Gastrocnemius medialis (tissue), 4 donors: ENCODE measurements at regions not wholly inside any gene's neighbourhood (a gene's known extent, or its start where the extent isn't known, plus 50 kb on each side); places are given as distances from the start of the nearest gene placed in this dataset.
"Not testable (repeated sequence)": the region's sequence is repeated elsewhere in the genome, so short reads cannot be mapped to it uniquely, and the experiment has no call there.

Source experiments
- ATAC-seq, 2 donors: fragments of 150-250 bp; one replicate each; pipeline ENCODE4 v1.9.1; 2016
- DNase-seq, 2 donors: peaks; one replicate each; pipeline ENCODE4 v3.0.0-alpha.2; 2019
- H3K27ac ChIP-seq, 4 donors: fragments of 200-600 bp; sonication (generic); 1 replicate in 1 of 4; 2 replicates in 3 of 4; pipeline ENCODE4 v1.5.1; 2016 to 2018; ENCODE audit warnings: mild to moderate bottlenecking in 2 of 4, moderate library complexity in 1 of 4
- H3K27me3 ChIP-seq, 3 donors: fragments of 200-600 bp; sonication (generic) in 2 of 3; 1 replicate in 1 of 3; 2 replicates in 2 of 3; pipeline versions ENCODE4 v1.5.1 to v1.6.0; 2016 to 2019; ENCODE audit warnings: mild to moderate bottlenecking in 1 of 3, moderate library complexity in 1 of 3
- H3K36me3 ChIP-seq, 2 donors: fragments of 200-600 bp; sonication (generic) in 1 of 2; one replicate each; pipeline ENCODE4 v1.5.1; 2017 to 2018
- H3K4me1 ChIP-seq, 2 donors: fragments of 200-600 bp; sonication (generic) in 1 of 2; one replicate each; pipeline ENCODE4 v1.5.1; 2016 to 2017; ENCODE audit warnings: mild to moderate bottlenecking in 2 of 2
- H3K4me3 ChIP-seq, 4 donors: fragments of 200-600 bp; sonication (generic) in 3 of 4; 1 replicate in 1 of 4; 2 replicates in 3 of 4; pipeline ENCODE4 v1.5.1; 2016 to 2019; ENCODE audit warnings: mild to moderate bottlenecking in 2 of 4
- H3K9me3 ChIP-seq, 3 donors: fragments of 200-600 bp; sonication (generic) in 2 of 3; 1 replicate in 1 of 3; 2 replicates in 2 of 3; pipeline ENCODE4 v1.5.1; 2016 to 2019
- CTCF ChIP-seq, 5 experiments: fragments of 450-650 bp in 3 of 5; fragments of 200-600 bp in 2 of 5; sonication (generic) in 2 of 5; IDR thresholded peaks in 4 of 5; conservative IDR thresholded peaks in 1 of 5; 1 replicate in 4 of 5; 2 replicates in 1 of 5; pipeline ENCODE4 v1.5.1; 2016 to 2019; ENCODE audit warnings: antibody characterized with exemption in 5 of 5, mild to moderate bottlenecking in 3 of 5, moderate library complexity in 3 of 5
- POLR2A ChIP-seq, 2 donors: fragments of 450-650 bp; IDR thresholded peaks; one replicate each; pipeline ENCODE4 v1.6.1; 2017; ENCODE audit warnings: antibody characterized with exemption in 2 of 2, mild to moderate bottlenecking in 2 of 2, moderate library complexity in 2 of 2
- in situ Hi-C, 4 donors: fragments of 200-750 bp; cut with MboI; loops; one replicate each; pipeline versions ENCODE4 v1.15.0 to v1.8.0; 2017; ENCODE audit warnings: low sequenced_read_pairs in 4 of 4
- intact Hi-C: fragments of 100-400 bp; cut with DNase I; formaldehyde crosslinking; loops from one replicate; pipeline ENCODE4 v1.15.1; 2023; ENCODE audit warnings: low total_unique reads

DNA sequence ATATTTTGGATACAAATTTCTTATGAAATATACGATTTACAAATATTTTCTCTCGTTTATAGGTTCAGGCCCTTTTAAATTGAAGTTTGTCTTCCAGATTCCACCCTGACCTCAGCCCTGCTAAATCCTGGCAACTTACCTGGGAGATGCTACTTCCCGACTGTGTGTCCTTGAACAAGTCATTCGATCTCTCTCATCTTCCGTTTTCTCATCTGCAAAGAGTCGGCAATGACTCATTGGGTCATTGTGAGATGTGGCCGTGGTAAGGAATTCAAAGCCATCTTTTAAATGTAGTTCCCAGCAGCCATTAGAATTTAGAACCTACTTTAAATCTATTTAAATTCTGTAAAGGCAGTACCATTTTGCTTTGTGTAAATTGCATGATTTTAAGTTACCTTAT, 72.5 kb downstream of the LHX2 start:
- Histone ChIP-seq H3K36me3 (no peaks in the 10 kb centered on the region), H3K27ac (no peak overlapping the region), H3K27me3 (no peaks in the 10 kb centered on the region), H3K9me3 (no peaks in the 10 kb centered on the region), H3K4me3 (no peak overlapping the region), H3K4me1 (peaks cover 0 to 5% of the 10 kb centered on the region in 2 donors)
- TF ChIP-seq POLR2A (IDR thresholded peaks at IDR 0.05) = no peak
- TF ChIP-seq CTCF (IDR thresholded peaks at IDR 0.05 in 4 of 5, conservative IDR thresholded peaks at IDR 0.05 in 1 of 5) = no peak
- in situ Hi-C loops (no loop called here), intact Hi-C loops (no loop called here)
- DNase-seq = no peak
- no peak for ATAC-seq

DNA sequence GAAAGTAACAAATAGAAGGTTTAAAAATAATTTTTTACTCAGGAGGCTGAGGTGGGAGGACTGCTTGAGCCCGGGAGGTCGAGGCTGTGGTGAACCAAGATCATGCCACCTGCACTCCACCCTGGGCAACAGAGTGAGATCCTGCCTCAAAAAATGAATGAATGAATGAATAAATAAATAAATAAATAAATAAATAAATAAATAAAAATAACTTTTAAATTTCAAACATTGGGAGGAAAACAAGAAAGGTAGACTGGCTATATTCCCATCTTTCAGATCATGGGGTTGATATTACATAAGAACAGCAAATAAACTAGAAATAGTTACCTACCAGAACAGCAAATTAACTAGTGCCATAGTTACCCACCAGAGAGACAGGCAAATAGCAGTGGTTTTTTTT, 75.7 kb downstream of the LHX2 start:
- H3K27ac ChIP-seq = no peak overlapping the region
- in situ Hi-C loops (no loop called here), intact Hi-C loops (no loop called here)
- peaks cover 0 to 2% (median 0%) of the 10 kb centered on the region in 3 donors for H3K27me3 ChIP-seq
- H3K9me3 ChIP-seq = no peaks in the 10 kb centered on the region
- DNase-seq = no peak
- no peaks in the 10 kb centered on the region for H3K4me1 ChIP-seq
- no peak for ATAC-seq
- TF ChIP-seq POLR2A (IDR thresholded peaks at IDR 0.05) = no peak
- no peak for TF ChIP-seq CTCF (IDR thresholded peaks at IDR 0.05 in 4 of 5, conservative IDR thresholded peaks at IDR 0.05 in 1 of 5)
- H3K4me3 ChIP-seq = no peak overlapping the region
- no peaks in the 10 kb centered on the region for H3K36me3 ChIP-seq

DNA sequence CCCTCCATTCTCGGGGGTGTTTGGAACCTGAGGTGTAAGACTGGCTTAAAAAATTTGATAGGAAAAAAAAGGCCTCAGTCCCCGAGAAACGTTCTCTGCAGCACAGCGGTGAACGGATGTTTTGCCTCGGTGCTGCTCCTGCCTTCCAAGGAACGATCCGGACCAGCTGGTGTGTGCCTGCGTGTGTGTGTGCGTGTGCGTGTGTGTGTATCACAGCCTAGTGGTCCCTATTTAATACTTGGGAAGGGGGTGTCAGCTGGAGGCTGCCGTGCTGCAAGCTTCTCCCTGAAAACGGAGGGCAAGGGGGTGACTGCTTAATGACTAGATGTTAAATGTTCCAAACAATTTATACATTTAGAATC, 76.9 kb downstream of the LHX2 start:
- intact Hi-C loops = no loop called here
- ATAC-seq (no peak), DNase-seq (no peak)
- no peaks in the 10 kb centered on the region for H3K4me1 ChIP-seq
- in situ Hi-C loops = no loop called here
- no peaks in the 10 kb centered on the region for H3K36me3 ChIP-seq
- H3K27me3 ChIP-seq = peaks cover 0 to 2% (median 0%) of the 10 kb centered on the region in 3 donors
- H3K9me3 ChIP-seq = no peaks in the 10 kb centered on the region
- H3K4me3 ChIP-seq = no peak overlapping the region
- TF ChIP-seq CTCF (IDR thresholded peaks at IDR 0.05 in 4 of 5, conservative IDR thresholded peaks at IDR 0.05 in 1 of 5) (no peak), POLR2A (IDR thresholded peaks at IDR 0.05) (no peak)
- no peak overlapping the region for H3K27ac ChIP-seq

DNA sequence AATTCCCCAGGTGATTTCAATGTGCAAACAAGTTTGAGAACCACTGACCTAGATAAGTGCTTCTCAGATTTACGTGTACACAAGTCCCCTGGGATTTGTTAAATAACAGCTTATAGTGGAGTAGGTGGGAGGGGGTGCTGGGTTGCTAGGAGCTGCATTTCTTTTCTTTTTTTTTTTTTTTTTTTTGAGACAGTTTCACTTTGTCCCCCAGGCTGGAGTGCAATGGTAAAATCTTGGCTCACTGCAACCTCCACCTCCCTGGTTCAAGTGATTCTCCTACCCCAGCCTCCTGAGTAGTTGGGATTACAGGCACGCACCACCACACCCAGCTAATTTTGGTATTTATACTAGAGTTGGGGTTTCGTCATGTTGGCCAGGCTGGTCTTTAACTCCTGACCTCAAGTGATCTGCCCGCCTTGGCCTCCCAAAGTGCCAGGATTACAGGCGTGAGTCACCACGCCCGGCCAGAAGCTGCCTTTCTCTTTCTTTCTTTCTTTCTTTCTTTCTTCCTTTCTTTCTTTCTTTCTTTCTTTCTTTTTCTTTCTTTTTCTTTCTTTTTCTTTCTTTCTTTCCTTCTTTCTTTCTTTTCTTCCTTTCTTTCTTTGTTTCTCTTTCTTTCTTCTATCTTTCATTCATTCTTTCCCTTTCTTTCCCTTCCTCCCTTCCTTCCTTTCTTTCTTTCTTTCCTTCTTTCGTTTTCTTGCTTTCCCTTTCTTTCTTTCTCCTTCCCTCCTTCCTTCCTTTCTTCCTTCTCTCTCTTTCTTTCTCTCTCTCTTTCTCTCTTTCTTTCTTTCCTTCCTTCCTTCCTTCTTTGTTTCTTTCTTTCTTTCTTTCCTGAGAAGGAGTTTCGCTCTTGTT, 78.3 kb downstream of the LHX2 start:
- H3K36me3 ChIP-seq, H3K27me3 ChIP-seq, DNase-seq, in situ Hi-C loops, H3K4me3 ChIP-seq, H3K27ac ChIP-seq, H3K9me3 ChIP-seq, intact Hi-C loops, H3K4me1 ChIP-seq, ATAC-seq: not testable (repeated sequence)

DNA sequence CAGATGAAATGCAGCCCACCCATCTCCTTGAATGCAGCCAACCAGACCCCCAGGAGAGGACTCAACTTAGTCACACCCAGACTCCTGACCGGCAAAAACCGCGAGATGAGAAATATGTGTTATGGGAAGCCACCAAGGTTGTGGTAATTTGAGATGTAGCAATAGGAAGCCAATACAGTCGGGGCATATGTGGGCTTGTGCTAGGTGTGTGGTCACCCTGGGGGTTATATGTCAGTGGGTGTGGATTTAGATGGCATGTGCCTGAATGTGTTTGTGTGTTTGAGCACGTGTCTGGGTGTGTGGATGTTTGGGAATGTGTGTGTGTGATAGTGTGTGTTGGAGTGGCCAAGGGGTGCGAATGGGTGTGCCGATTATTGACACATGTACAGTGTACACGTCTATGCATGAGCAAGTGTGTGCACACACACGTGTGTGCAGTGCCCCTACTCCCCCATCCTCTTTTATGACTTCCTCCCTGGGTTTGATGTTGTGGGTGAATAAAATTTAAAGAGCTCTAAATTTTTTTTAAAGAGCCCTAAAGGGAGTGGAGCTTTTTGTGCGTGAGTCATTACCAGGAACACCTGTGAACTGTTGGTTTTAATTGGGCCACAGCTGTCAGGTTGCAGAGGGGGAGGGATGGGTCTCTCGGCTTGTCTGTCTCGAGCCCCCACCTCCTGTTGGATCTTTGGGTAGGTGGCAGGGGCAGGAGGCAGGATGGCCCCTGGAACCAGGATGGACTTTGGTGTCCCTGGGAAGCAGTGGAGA, 86.8 kb downstream of the LHX2 start:
- Histone ChIP-seq H3K27ac (no peak overlapping the region), H3K27me3 (no peaks in the 10 kb centered on the region), H3K4me3 (no peak overlapping the region), H3K9me3 (no peaks in the 10 kb centered on the region), H3K4me1 (no peaks in the 10 kb centered on the region), H3K36me3 (no peaks in the 10 kb centered on the region)
- intact Hi-C loops = no loop called here
- TF ChIP-seq CTCF (IDR thresholded peaks at IDR 0.05 in 4 of 5, conservative IDR thresholded peaks at IDR 0.05 in 1 of 5) = no peak
- TF ChIP-seq POLR2A (IDR thresholded peaks at IDR 0.05) = no peak
- DNase-seq (no peak), ATAC-seq (no peak)
- in situ Hi-C loops = no loop called here
